ENCODE measurements at regions not wholly inside any gene's neighbourhood (a gene's known extent, or its start where the extent isn't known, plus 50 kb on each side); places are given as distances from the start of the nearest gene placed in this dataset.
"Not testable (repeated sequence)": the region's sequence is repeated elsewhere in the genome, so short reads cannot be mapped to it uniquely, and the experiment has no call there.

GRCh38 chr6:134421501-134421900 lies 103.6 kb upstream of the SGK1 start:
- DNase-seq: no peak

GRCh38 chr6:134420614-134421181 lies 102.8 kb upstream of the SGK1 start:
- no peak for DNase-seq

DNA sequence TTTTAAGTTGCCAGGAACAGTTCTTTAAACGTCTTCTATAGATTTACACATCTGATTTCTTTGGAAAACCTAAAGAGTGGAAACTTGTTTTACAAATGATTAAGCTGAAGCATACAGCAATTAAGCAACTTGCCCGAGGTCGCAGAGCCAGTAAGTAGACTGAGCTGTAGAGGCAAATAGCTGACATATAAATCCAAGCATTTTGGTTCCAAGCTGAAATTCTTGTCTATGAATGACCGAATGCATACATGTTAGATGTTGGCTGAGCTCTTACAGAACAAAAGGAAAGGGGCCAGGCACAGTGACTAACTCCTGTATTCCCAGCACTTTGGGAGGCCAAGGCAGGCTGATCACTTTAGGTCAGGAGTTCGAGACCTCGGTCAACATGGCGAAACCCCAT lies 101.8 kb upstream of the SGK1 start:
- DNase-seq: no peak

- DNase-seq: no peak
Observed at GRCh38 chr6:134416418-134417154, 98.7 kb upstream of the SGK1 start.

DNA sequence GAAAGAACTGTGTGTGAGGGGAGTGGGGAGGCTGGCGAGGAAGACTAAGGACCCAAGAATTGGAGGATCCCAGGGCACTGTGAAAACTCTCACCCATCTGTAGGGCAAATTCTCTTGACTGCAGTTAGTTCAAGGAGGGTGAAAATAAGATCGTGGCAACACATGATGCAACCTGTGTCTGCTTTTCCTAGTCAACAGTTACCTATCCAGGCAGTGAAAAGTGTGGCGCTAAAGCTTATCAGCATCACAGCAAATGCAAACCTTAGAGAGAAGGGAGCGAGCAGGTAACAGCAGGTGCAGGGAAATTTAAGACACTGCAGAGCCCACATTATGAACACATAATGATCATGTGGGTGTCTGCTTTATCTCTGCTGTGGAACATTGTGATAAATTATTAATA lies 97.7 kb upstream of the SGK1 start:
- no peak for DNase-seq

- no peak for DNase-seq
Observed at GRCh38 chr6:134415194-134415593, 97.3 kb upstream of the SGK1 start.

- DNase-seq: no peak
Observed at GRCh38 chr6:134414793-134415192, 96.9 kb upstream of the SGK1 start.

GRCh38 chr6:134413241-134413643 lies 95.3 kb upstream of the SGK1 start:
- no peak for DNase-seq

DNA sequence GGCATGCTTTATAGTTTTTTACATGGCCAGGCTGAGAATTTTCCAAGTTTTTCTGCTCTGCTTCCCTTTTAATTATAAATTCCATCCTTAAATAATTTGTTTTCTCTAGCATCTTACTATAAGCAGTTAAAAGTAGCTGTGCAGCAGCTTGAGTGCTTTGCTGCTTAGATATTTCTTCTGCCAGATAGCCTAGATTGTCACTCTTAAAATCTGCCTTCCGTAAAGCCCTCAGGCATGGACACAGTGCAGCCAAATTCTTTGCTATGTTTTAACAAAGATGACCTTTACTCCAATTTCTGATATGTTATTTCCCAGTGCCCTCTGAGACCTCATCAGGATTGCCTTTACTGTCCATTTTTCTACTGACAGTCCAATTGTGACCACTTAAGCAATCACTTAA lies 92.6 kb upstream of the SGK1 start:
- DNase-seq: no peak

- DNase-seq: no peak
Observed at GRCh38 chr6:134407791-134408190, 89.9 kb upstream of the SGK1 start.

GRCh38 chr6:134406311-134406710 lies 88.4 kb upstream of the SGK1 start:
- no peak for DNase-seq

DNA sequence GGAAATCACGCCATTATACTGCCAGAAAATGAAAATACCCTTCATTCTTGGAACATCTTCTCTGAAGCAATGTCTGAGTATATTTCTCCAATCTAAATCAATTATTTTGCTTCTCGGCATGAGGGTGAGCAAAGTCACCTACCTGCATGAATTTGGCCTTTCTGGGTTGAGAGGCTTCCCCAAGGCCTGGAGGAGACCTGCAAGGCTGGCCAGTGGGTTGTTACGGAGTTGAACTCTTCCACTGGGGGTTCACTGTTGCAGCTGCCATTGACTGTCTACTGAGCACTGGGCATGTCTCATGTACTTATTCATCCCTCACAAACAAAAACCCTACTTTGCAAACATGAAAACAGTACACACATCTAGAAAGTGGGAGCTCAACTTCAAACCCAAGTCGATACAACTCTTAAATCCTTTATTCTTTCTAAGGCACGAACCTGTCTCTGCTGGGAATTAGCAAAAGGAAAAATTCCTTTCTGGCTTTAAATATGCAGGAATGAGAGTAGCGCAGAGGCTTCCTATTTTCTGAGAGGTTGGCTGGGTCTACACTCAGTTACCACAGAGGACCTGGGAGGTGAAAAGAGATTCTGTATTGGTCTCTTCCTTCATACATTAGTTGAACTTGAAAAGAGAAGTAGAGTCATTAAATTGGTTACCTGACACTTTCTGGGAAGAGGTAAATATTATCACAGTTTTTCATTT lies 87.6 kb upstream of the SGK1 start:
- no peak for DNase-seq

DNA sequence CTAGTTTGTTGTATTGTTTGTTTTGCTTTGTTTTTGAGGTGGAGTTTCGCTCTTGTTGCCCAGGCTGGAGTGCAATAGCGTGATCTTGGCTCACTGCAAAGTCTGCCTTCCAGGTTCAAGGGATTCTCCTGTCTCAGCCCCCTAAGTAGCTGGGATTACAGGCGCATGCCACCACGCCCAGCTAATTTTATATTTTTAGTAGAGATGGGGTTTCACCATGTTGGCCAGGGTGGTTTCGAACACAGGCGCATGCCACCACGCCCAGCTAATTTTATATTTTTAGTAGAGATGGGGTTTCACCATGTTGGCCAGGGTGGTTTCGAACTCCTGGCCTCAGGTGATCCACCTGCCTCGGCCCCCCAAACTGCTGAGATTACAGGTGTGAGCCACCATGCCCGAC lies 85.4 kb upstream of the SGK1 start:
- DNase-seq: not testable (repeated sequence)

DNA sequence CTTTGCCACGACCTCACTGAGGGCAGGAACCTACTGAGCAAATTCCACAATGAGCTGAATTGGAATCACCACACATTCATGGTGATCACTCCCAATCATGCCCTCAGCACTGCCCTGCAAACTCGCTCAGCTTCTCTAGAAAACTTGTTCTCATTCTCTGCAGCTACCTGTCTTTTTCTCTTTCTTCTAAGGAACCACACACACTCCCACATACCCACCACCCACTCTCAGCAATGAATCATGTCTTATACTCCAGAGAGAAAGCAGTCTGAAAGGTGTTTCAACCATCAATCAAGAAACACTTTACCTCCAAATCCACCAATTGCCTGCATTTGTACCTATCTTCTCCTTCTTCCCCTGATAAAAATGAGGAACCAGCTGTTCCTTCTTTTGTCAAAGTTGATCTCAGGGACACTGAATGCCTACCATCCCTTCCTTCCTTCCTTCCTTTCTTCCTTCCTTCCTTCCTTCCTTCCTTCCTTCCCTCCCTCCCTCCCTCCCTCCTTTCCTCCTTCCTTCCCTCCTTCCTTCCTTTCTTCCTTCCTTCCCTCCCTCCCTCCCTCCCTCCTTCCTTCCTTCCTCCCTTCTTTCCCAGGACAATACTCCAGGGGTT lies 84.6 kb upstream of the SGK1 start:
- no peak for DNase-seq

DNA sequence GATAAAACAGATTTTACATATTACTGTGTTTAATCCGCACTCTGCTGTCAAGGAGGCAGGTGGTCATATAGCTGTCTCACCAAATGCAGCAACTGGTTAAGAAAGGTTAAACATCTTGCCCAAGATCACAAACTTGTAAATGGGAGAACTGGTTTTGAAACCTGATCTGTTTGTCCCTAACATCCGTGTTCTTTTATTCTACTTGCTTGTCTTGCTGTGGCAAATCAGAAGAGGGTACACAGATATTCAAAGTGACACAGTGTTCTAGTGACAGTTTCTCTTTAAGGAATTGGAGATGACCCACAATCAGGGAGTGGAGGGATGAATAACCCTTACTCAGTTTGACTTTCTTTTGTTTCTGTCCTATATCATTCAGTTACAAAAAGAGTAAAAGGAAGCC lies 83.0 kb upstream of the SGK1 start:
- DNase-seq: no peak

DNA sequence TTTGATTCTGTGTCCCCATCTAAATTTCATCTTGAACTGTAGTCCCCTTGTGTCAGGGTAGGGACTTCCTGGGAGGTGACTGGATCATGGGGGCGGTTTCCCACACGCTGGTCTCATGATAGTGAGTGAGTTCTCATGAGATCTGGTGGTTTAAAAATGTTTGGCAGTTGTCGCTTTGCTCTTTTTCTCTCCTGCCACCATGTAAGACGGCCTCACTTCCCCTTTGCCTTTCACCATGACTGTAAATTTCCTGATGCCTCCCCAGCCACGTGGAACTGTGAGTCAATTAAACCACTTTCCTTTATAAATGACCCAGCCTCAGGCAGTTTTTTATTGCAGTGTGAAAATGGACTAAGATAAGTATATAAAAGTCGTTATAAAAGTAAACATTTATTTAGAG lies 80.5 kb upstream of the SGK1 start:
- DNase-seq: no peak

DNA sequence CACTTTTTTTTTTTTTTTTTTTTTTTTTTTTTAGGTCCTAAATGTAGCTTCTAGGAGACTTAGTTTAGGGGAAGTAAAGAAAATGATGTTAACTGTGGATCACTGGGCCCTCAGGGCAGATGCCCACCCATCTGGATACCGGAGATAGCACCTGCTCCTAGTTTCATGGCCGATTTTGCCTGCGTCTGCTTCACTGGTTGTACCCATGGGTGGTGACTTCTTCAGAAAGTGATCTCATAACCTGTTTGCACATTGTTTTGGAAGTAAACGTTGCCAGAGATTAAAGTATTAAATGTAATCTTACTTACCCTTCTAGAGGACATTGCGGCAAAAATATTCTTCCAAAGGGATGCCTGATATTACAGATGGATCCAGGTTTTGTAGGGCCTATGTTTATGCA lies 79.8 kb upstream of the SGK1 start:
- no peak for DNase-seq

- no peak for DNase-seq
Observed at GRCh38 chr6:134394905-134395304, 77.0 kb upstream of the SGK1 start.

DNA sequence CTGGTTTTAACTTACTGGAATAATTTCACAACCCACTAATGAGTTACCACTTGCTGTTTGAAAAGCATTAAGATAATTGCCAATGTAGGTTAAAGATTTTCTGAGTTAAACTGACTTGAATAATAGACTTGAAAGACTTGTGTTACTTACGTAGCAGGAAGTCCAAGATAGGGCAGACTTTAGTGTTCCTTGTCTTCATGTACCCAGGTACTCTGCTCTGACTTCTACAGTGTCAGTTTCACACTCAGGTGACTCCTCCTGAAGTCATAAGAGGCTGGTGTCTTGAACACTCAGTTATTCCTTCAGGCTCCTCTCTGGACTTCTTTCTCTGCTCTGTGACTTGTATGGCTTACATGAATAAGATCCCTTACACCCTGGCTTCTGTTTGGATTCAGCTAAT lies 76.3 kb upstream of the SGK1 start:
- DNase-seq: no peak

- DNase-seq: no peak
Observed at GRCh38 chr6:134391205-134391604, 73.3 kb upstream of the SGK1 start.

- DNase-seq: no peak
Observed at GRCh38 chr6:134389658-134390057, 71.7 kb upstream of the SGK1 start.

- no peak for DNase-seq
Observed at GRCh38 chr6:134389129-134389528, 71.2 kb upstream of the SGK1 start.

DNA sequence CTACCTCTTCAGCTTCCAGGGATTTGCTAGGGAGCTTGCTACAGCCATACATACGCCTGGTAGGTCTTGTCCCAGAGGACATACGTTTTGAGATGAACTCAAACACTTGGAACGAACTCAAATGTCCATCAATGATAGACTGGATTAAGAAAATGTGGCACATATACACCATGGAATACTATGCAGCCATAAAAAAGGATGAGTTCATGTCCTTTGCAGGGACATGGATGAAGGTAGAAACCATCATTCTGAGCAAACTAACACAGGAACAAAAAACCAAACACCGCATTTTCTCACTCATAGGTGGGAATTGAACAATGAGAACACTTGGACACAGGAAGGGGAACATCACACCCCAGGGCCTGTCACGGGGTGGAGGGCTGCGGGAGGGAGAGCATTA lies 68.6 kb upstream of the SGK1 start:
- not testable (repeated sequence) for DNase-seq

- no peak for DNase-seq
Observed at GRCh38 chr6:134381959-134382358, 64.0 kb upstream of the SGK1 start.

Data from NCI-H1694 treated with DMSO at 0.1 percent for 48 hours (cell line).